ENCODE measurements at regions not wholly inside any gene's neighbourhood (a gene's known extent, or its start where the extent isn't known, plus 50 kb on each side); places are given as distances from the start of the nearest gene placed in this dataset.

GRCh38 chr15:99508852-99509251, 56.9 kb upstream of the MEF2A start:
- DNase-seq (ENCODE audit: low read depth in 2 of 2), result no peak

GRCh38 chr15:99509686-99510461, 55.9 kb upstream of the MEF2A start:
- DNase-seq (ENCODE audit: low read depth in 2 of 2), result no peak

DNA sequence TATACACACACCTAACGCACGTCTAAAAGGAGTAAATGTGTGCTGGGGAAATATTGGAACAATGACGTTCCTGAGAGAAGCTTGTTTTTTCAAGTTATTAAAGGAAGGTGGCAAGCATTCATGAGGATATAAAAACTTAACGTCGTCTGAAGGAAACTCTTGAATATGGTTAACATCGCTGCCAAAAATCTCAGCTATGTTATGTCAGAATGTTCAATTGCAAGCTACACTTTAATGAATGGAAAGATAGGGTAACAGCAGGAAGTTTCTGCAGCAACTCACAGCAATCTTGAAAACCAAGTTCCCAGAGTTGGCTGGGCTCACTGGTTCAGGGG, 54.3 kb upstream of the MEF2A start:
- DNase-seq (ENCODE audit: low read depth in 2 of 2), result no peak

DNA sequence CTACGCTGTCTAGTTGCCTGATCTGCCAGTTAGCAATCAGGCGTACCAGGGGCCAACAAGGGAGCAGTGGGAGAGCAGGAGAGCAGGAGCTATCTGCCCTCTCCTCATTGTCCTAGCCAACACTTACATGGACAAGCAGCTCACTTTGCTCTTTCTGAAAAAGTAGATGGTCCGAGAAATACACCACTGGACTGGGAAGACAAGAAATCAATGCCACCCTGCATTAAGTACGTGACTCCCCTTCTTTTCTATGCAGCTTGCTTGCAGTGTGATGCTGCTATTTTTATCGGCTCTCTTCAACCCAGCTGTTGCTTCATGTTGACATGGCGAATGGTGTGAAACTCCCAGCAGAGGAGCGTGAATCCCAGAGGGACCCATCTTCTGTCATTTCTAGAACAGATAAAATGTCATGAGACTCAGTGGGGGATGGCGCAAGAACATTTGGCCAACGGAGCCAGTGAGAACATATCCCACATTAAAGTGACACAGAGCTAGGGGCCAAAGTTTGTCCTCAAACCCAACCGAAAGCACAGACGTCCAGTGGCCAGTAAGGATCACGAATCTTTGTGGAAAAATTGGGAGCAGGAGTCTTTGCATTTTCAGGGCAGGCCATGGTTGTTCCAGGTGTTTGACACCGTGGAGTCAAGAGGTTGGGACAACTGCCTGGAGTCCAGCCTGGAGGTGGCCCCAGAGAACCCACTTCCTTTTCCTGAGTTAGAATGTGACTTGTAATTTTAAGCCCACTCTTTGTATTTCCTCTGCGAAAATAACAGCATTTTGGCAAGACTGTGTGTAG, 53.7 kb upstream of the MEF2A start:
- no peak for DNase-seq (ENCODE audit: low read depth in 2 of 2)

DNA sequence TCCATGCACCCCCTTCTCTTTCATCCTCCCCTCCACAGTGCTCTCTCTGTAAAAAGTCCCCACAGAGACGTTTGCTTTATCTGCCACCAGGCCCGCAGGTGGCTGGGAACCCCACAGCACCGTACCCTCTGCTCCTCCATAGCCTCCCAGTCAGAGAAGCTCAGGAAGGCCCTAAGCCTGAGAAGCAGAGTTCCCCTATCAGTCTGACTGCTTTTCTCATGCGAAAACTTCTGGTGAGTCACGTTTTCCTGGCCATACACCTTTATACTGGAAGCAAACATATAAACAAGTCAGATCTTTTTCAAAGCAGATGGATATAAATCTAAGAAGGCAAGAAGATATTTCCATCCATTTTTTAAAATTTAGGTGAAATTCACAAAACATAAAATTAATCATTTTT, 51.5 kb upstream of the MEF2A start:
- no peak for DNase-seq (ENCODE audit: low read depth in 2 of 2)

Data from stimulated activated CD4-positive, alpha-beta T cell treated with anti-CD3 and anti-CD28 coated beads, Interleukin-4, amount 100 ng/mL, for 48 hours (primary cell).